MM.1S (cell line): ENCODE measurements at regions not wholly inside any gene's neighbourhood (a gene's known extent, or its start where the extent isn't known, plus 50 kb on each side); places are given as distances from the start of the nearest gene placed in this dataset.
A peak's percentile ranks its signal among the peaks of the same experiment; 100 is the strongest.

Experiments used
- DNase-seq: peaks from one replicate; pipeline ENCODE4 v3.0.0-alpha.2; 2015
- H2AFZ ChIP-seq: fragments of 300-600 bp; sonication (generic); 2 replicates; pipeline ENCODE4 v1.6.0; 2016; ENCODE audit warnings: antibody characterized with exemption, low read length
- H3F3A ChIP-seq: fragments of 300-600 bp; sonication (generic); 2 replicates; pipeline ENCODE4 v1.6.1; 2016; ENCODE audit warnings: mild to moderate bottlenecking, antibody characterized with exemption, low read length, moderate library complexity, mixed read lengths; ENCODE audit not compliant: insufficient read depth
- H3K27ac ChIP-seq: fragments of 300-600 bp; sonication (generic); 2 replicates; pipeline ENCODE4 v1.5.1; 2016; ENCODE audit warnings: mild to moderate bottlenecking, low read length
- H3K27me3 ChIP-seq: fragments of 300-600 bp; sonication (generic); replicated peaks from 2 replicates; pipeline ENCODE4 v1.6.0; 2016; ENCODE audit warnings: low read length; ENCODE audit not compliant: insufficient read depth
- H3K36me3 ChIP-seq: fragments of 300-600 bp; sonication (generic); replicated peaks from 2 replicates; pipeline ENCODE4 v1.6.1; 2016; ENCODE audit warnings: mild to moderate bottlenecking, low read length, mixed read lengths; ENCODE audit not compliant: insufficient read depth
- H3K4me1 ChIP-seq: fragments of 300-600 bp; sonication (generic); 2 replicates; pipeline ENCODE4 v1.6.1; 2016; ENCODE audit warnings: low read length, mixed read lengths
- H3K4me2 ChIP-seq: fragments of 300-600 bp; sonication (generic); 2 replicates; pipeline ENCODE4 v1.6.0; 2016; ENCODE audit warnings: low read depth, low read length
- H3K4me3 ChIP-seq: fragments of 300-600 bp; sonication (generic); 2 replicates; pipeline ENCODE4 v1.5.1; 2016; ENCODE audit warnings: low read length, mixed read lengths
- H3K79me2 ChIP-seq: fragments of 300-600 bp; sonication (generic); 2 replicates; pipeline ENCODE4 v1.6.1; 2016; ENCODE audit warnings: mixed run types, low read length, mixed read lengths
- H3K9ac ChIP-seq: fragments of 300-600 bp; sonication (generic); 2 replicates; pipeline ENCODE4 v1.6.1; 2016; ENCODE audit warnings: low read length, mixed read lengths
- H3K9me2 ChIP-seq: fragments of 300-600 bp; sonication (generic); replicated peaks from 2 replicates; pipeline ENCODE4 v1.6.1; 2016; ENCODE audit warnings: mild to moderate bottlenecking, low read length, mixed read lengths; ENCODE audit not compliant: insufficient read depth
- H3K9me3 ChIP-seq: fragments of 300-600 bp; sonication (generic); replicated peaks from 2 replicates; pipeline ENCODE4 v1.6.1; 2016; ENCODE audit warnings: mild to moderate bottlenecking, low read length, mixed read lengths; ENCODE audit not compliant: insufficient read depth
- H4K20me1 ChIP-seq: fragments of 300-600 bp; sonication (generic); 2 replicates; pipeline ENCODE4 v1.6.1; 2016; ENCODE audit warnings: mild to moderate bottlenecking, low read length, moderate library complexity, mixed read lengths; ENCODE audit not compliant: insufficient read depth
- EZH2 ChIP-seq: fragments of 300-600 bp; sonication (generic); optimal IDR thresholded peaks from 2 replicates; pipeline ENCODE3; 2017; ENCODE audit warnings: low read depth, mild to moderate bottlenecking, antibody characterized with exemption, low read length, mixed read lengths
- EZH2phosphoT487 ChIP-seq: fragments of 300-600 bp; sonication (generic); IDR thresholded peaks from 2 replicates; pipeline ENCODE4 v1.6.1; 2018; ENCODE audit warnings: antibody characterized with exemption, low read length
- TF ChIP-seq, protein P1 (sequence below): fragments of 300-600 bp; sonication (generic); IDR thresholded peaks from 2 replicates; pipeline ENCODE4 v1.5.1; 2016; ENCODE audit warnings: antibody characterized with exemption, low read length, mixed read lengths

GRCh38 chr6:131510591-131510990, 62.4 kb upstream of the ARG1 start:
- H3K4me1 ChIP-seq, result peaks cover 7% of the 10 kb centered on the region

DNA sequence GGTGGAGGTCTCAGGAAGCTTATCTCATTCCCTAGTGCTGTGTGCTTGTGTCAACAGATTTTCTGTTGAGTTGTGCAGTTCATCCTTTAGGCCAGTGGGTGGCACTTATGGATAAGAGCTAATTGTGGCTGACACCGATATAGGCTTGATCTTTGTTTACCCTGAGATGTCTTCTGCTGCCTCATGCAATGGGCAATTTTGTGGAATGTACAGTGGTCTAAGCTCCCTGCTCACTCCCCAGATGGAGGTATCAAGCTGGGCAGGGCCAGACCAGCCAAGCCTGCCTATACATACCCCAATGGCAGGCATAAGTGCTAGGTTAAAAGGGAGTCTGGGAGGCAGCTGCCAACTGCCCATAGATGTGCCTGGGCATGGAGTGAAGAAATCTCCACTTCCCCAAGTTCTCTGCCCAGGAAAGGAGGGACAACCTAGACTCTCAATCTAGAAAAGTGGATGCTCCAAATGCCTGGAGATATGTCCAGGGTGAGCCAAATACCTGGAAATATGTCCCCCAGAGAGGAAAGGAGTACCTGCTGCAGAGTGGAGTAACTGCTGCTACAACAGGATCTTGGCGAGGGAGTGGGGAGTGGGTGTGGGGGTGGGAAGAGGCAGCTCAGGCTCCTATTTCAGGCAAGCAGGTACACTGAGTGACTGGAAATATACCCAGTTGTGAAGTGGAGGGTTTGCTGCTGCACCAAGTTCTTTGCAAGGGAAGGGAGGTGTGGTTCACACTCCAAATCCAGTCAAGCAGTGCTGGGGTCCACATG, 53.2 kb upstream of the ARG1 start:
- H2AFZ ChIP-seq, result no peak overlapping the region
- no peaks in the 10 kb centered on the region for H3K27me3 ChIP-seq
- no peak overlapping the region for H3K9ac ChIP-seq
- H3K4me1 ChIP-seq, result no peaks in the 10 kb centered on the region
- H3F3A ChIP-seq, result no peaks in the 10 kb centered on the region
- no peak overlapping the region for H3K4me2 ChIP-seq
- DNase-seq, result peak; percentile 49
- no peaks in the 10 kb centered on the region for H3K79me2 ChIP-seq
- H3K36me3 ChIP-seq, result no peaks in the 10 kb centered on the region
- TF ChIP-seq EZH2, result no peak
- TF ChIP-seq, protein P1, sequence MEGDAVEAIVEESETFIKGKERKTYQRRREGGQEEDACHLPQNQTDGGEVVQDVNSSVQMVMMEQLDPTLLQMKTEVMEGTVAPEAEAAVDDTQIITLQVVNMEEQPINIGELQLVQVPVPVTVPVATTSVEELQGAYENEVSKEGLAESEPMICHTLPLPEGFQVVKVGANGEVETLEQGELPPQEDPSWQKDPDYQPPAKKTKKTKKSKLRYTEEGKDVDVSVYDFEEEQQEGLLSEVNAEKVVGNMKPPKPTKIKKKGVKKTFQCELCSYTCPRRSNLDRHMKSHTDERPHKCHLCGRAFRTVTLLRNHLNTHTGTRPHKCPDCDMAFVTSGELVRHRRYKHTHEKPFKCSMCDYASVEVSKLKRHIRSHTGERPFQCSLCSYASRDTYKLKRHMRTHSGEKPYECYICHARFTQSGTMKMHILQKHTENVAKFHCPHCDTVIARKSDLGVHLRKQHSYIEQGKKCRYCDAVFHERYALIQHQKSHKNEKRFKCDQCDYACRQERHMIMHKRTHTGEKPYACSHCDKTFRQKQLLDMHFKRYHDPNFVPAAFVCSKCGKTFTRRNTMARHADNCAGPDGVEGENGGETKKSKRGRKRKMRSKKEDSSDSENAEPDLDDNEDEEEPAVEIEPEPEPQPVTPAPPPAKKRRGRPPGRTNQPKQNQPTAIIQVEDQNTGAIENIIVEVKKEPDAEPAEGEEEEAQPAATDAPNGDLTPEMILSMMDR, result peak; percentile 66
- H3K4me3 ChIP-seq, result no peak overlapping the region
- H3K27ac ChIP-seq, result no peak overlapping the region
- no peaks in the 10 kb centered on the region for H3K9me3 ChIP-seq
- no peaks in the 10 kb centered on the region for H3K9me2 ChIP-seq
- no peaks in the 10 kb centered on the region for H4K20me1 ChIP-seq

More at GRCh38 chr6:131510591-131510990, 62.4 kb upstream of the ARG1 start:
- H3K36me3 ChIP-seq, result no peaks in the 10 kb centered on the region
- no peaks in the 10 kb centered on the region for H3K9me3 ChIP-seq
- H3K4me3 ChIP-seq, result no peak overlapping the region
- H3K9me2 ChIP-seq, result no peaks in the 10 kb centered on the region
- H3F3A ChIP-seq, result no peaks in the 10 kb centered on the region
- H3K79me2 ChIP-seq, result no peaks in the 10 kb centered on the region
- no peaks in the 10 kb centered on the region for H4K20me1 ChIP-seq
- peak overlapping the region; percentile 28; the same call in 1 of the 2 replicates for H3K4me2 ChIP-seq
- H3K27ac ChIP-seq, result peak overlapping the region; percentile 37; the same call in 1 of the 2 replicates
- no peak overlapping the region for H2AFZ ChIP-seq
- no peak for DNase-seq
- peak overlapping the region; percentile 26; the same call in 1 of the 2 replicates for H3K9ac ChIP-seq
- no peaks in the 10 kb centered on the region for H3K27me3 ChIP-seq
- TF ChIP-seq EZH2phosphoT487 (no peak), EZH2 (no peak)
- TF ChIP-seq, protein P1, result no peak
